ENCODE measurements at regions not wholly inside any gene's neighbourhood (a gene's known extent, or its start where the extent isn't known, plus 50 kb on each side); places are given as distances from the start of the nearest gene placed in this dataset.

DNA sequence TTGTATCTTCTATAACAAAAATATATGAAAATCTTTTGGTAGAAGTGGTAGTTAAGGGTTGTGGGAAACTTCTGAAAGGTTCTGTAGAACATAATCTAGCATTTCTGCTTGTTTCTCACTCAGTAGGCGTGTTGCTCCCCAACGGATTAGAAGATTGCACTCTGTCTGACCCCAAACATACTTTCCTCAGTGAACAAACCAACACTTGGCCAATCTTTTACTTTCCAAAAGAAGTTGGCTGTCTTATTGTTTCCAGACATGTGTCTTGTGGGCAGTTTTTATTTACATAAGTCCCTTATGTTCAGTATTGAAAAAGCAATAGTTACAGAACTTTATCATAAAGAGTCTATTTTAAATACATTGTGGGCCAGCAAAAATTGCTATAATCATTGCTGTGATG is 312.8 kb upstream of the EPHA5 start:
- DNase-seq, result no peak

GRCh38 chr4:65976287-65976686 is 306.0 kb upstream of the EPHA5 start:
- no peak for DNase-seq

- DNase-seq, result no peak
These were observed 302.9 kb upstream of the EPHA5 start for GRCh38 chr4:65973186-65973585.

- no peak for DNase-seq
These were observed 301.4 kb upstream of the EPHA5 start for GRCh38 chr4:65971686-65972085.

DNA sequence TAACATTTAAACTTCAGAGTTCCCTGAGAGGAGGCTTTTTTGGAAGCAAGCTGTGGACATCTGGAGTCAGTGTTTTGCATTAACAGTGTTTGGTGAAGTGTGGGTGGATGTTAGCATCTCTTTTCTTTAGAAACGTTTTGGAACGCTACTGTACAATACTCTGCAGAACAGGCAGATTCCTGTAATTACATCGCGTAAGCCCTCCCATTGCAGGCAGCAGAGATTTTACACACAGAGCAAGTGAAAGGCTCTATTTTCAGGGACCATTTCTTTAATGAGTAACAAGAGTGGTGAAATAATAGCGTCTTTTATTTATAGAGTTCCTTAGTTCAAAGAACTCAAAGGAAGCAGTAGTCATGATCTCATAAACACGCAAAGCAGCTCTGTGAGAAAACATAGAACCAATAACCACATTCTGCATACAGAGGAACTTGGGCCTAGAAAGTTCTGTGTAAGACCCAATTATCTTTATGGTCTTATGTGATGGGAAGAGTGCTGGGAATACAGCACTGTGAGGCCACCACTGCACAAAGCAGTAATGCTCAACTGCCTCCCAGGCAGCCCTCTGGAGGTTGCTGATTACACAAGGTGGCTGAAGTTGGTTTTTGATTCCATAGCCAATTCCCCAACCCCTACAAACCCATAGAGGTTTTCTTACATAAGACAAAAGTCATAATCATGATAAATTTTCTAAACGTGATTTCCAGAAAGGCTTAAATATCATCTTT is 298.7 kb upstream of the EPHA5 start:
- no peak for DNase-seq

GRCh38 chr4:65960751-65961150 is 290.5 kb upstream of the EPHA5 start:
- no peak for DNase-seq

- DNase-seq, result no peak
These were observed 284.1 kb upstream of the EPHA5 start for GRCh38 chr4:65954416-65954815.

- DNase-seq, result no peak
These were observed 280.9 kb upstream of the EPHA5 start for GRCh38 chr4:65951177-65951576.

GRCh38 chr4:65943076-65943475 is 272.8 kb upstream of the EPHA5 start:
- no peak for DNase-seq

GRCh38 chr4:65924843-65925242 is 254.6 kb upstream of the EPHA5 start:
- DNase-seq, result no peak

GRCh38 chr4:65923616-65924015 is 253.3 kb upstream of the EPHA5 start:
- no peak for DNase-seq

- DNase-seq, result no peak
These were observed 250.9 kb upstream of the EPHA5 start for GRCh38 chr4:65921180-65921579.

GRCh38 chr4:65918872-65919271 is 248.6 kb upstream of the EPHA5 start:
- no peak for DNase-seq

- DNase-seq, result no peak
These were observed 247.9 kb upstream of the EPHA5 start for GRCh38 chr4:65918212-65918611.

DNA sequence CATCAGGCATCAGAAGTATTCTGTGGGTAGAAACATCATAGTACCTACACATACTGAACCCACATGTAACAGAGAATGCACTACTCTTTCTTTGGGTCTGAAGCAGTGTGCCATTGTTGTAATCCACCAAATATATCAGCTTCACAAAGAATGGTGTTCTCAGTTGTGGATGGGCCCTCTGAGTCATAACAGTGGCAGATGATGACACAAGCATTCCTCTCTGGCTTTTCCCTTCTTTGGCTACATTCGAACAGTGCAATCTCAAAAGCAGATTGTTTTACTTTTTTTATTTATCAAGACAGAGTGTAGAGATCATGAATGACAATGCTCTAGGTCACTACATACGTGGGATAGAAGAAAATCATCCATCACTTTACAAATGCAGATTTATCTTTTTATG is 247.2 kb upstream of the EPHA5 start:
- no peak for DNase-seq

DNA sequence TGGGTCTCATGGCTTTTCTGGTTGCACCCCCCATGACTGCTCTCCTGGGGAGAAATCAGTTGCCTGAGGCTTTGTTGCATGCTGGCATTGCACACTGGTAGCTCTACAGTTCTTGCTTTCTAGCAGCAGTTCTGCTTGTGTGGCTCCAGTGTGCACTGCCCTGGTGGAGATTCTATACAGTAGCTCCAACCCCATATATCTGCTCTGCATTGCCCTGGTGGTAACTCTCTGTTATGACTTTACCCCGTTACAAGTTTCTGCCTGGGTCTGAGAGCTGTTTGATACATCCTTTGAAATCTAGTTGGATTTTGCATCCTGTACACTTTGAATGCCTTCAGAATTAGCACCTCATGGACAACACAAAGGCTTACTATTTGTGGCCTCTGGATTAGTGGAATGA is 241.4 kb upstream of the EPHA5 start:
- no peak for DNase-seq

DNA sequence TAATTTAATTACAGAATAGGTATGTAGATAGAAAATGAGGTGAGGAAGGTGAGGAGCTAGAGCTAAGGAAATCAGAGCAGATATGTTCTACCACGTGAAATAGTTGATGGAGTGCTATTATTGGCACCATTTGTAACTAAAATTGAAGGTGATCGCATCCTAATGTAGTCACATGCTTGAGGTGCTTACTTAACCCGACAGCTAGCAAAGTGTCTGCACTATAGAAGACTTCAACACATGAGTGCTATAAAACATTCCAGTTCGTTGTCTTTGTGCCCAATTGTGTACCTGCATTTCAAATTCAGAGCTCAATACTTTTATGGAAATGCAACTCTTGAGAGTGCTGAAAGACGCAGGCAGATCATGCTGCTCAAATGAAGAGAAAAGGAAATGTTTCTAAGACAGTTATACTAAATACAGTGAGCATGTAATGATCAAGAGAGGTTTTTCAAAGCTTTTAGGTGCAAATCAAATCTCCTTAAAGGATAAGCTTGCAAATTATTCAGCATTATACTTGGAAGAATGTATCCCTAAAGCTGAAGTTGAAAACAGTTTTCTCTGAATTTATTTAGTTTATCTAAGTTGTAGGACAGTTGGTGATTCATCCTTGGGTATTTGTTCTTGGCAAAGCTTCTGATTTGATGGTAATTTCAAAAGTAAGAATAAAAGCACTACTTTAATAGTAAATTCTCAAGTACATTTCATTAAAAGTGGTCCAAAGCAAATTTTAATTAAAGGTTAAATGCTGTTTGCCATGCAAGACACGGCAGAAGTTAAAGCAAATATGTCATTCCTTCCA is 223.9 kb upstream of the EPHA5 start:
- DNase-seq, result no peak

DNA sequence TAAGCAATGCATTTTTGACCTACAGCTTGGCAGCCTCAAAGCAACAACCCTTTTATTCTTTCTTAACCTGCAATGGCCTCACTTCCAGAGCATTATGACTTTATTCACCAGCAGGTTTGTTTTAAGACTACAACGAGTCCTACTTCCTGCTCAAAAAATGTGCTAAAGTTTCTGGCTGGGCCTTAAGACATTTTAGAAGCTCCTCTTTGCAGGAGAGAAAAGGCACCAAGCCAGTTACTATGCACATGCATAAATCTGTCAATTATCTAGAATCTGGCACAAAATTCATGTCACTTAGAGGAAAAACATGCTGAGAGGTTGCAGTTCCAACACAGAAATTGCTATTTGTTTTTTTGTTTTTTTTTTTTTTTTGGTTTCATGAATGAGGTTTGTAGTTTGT is 223.0 kb upstream of the EPHA5 start:
- DNase-seq, result no peak

GRCh38 chr4:65880594-65880993 is 210.3 kb upstream of the EPHA5 start:
- DNase-seq, result no peak

DNA sequence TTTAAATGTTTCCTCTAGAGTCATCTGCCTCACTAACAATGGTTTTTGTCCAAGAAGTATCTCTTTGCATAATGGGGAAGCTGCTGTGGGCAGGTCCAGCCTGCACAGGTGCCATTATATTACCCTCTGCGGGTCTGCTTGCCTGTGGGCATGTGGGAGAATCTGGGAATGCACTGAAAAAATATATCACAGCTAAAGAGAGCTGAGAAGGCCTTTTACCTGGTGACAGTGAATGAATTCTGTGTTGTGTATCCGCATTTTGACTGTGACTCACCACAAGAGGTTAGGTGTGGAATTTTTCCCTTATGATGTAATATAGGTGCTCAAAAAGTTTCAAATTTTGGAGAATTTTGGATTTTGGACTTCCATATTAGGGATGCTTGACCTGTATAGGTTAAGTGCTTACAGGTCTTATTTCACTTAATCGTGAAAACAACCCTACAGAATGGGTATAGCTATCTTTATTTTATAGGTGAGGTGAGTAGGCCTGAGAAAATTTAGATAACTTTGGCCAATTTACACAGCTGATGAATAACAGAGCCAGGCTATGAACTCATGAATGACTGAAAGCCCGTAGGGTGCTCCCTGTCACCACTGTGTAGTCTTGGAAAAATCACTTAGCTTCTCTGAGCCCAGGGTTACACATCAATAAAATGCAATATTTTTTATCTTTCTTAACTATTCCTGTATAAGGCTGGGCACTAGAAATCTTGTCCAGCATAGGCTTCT is 198.0 kb upstream of the EPHA5 start:
- DNase-seq, result no peak

- DNase-seq, result no peak
These were observed 195.2 kb upstream of the EPHA5 start for GRCh38 chr4:65865489-65865888.

GRCh38 chr4:65861993-65862392 is 191.7 kb upstream of the EPHA5 start:
- DNase-seq, result no peak

GRCh38 chr4:65845199-65845773 is 175.0 kb upstream of the EPHA5 start:
- no peak for DNase-seq

Data from CD4-positive, alpha-beta T cell treated with Interleukin-21 for 1 hour (primary cell).